GM21367 (cell line): ENCODE measurements at regions not wholly inside any gene's neighbourhood (a gene's known extent, or its start where the extent isn't known, plus 50 kb on each side); places are given as distances from the start of the nearest gene placed in this dataset.

ENCODE experiments used
- ATAC-seq: cut with Tn5 transposase; IDR thresholded peaks from one replicate; pipeline ENCODE4 v1.9.1; 2021; ENCODE audit not compliant: unreplicated experiment

GRCh38 chr11:45481026-45481425 lies 184.4 kb downstream of the CHST1 start:
- no peak for ATAC-seq

GRCh38 chr11:45477588-45477987 lies 187.8 kb downstream of the CHST1 start:
- ATAC-seq: no peak

GRCh38 chr11:45476126-45476525 lies 189.3 kb downstream of the CHST1 start:
- no peak for ATAC-seq

- no peak for ATAC-seq
Measured at GRCh38 chr11:45475173-45475572, 189.0 kb upstream of the SYT13 start.

GRCh38 chr11:45473341-45473895 lies 187.3 kb upstream of the SYT13 start:
- ATAC-seq: no peak

- no peak for ATAC-seq
Measured at GRCh38 chr11:45472716-45473317, 186.7 kb upstream of the SYT13 start.

GRCh38 chr11:45471266-45471665 lies 185.1 kb upstream of the SYT13 start:
- no peak for ATAC-seq

- ATAC-seq: no peak
Measured at GRCh38 chr11:45470794-45471167, 184.6 kb upstream of the SYT13 start.

GRCh38 chr11:45470151-45470793 lies 184.1 kb upstream of the SYT13 start:
- ATAC-seq: no peak

- ATAC-seq: no peak
Measured at GRCh38 chr11:45468267-45468856, 182.2 kb upstream of the SYT13 start.

- ATAC-seq: no peak
Measured at GRCh38 chr11:45463541-45463940, 177.4 kb upstream of the SYT13 start.

GRCh38 chr11:45461514-45461913 lies 175.4 kb upstream of the SYT13 start:
- ATAC-seq: no peak

GRCh38 chr11:45459491-45459890 lies 173.3 kb upstream of the SYT13 start:
- no peak for ATAC-seq

GRCh38 chr11:45458269-45458668 lies 172.1 kb upstream of the SYT13 start:
- no peak for ATAC-seq

- no peak for ATAC-seq
Measured at GRCh38 chr11:45457649-45458048, 171.5 kb upstream of the SYT13 start.

- no peak for ATAC-seq
Measured at GRCh38 chr11:45456686-45457085, 170.5 kb upstream of the SYT13 start.

GRCh38 chr11:45455536-45455935 lies 169.4 kb upstream of the SYT13 start:
- no peak for ATAC-seq

- ATAC-seq: no peak
Measured at GRCh38 chr11:45454917-45455401, 168.8 kb upstream of the SYT13 start.

GRCh38 chr11:45453721-45454120 lies 167.6 kb upstream of the SYT13 start:
- ATAC-seq: no peak

GRCh38 chr11:45451766-45452440 lies 165.8 kb upstream of the SYT13 start:
- no peak for ATAC-seq

GRCh38 chr11:45450189-45450588 lies 164.0 kb upstream of the SYT13 start:
- ATAC-seq: no peak
